Suppressor macrophage (primary cell): ENCODE measurements at regions not wholly inside any gene's neighbourhood (a gene's known extent, or its start where the extent isn't known, plus 50 kb on each side); places are given as distances from the start of the nearest gene placed in this dataset.
"Not testable (repeated sequence)": the region's sequence is repeated elsewhere in the genome, so short reads cannot be mapped to it uniquely, and the experiment has no call there.

Experiments used
- DNase-seq, 4 experiments: peaks; one replicate each; pipeline ENCODE4 v3.0.0-alpha.2; 2020 to 2022

- DNase-seq: peak; percentile 75 to 90 (median 84)
Measured at GRCh38 chr19:34041925-34042521, 130.3 kb upstream of the LSM14A start.

GRCh38 chr19:34044021-34044420 lies 128.3 kb upstream of the LSM14A start:
- no peak for DNase-seq

GRCh38 chr19:34049944-34050343 lies 122.4 kb upstream of the LSM14A start:
- no peak for DNase-seq

DNA sequence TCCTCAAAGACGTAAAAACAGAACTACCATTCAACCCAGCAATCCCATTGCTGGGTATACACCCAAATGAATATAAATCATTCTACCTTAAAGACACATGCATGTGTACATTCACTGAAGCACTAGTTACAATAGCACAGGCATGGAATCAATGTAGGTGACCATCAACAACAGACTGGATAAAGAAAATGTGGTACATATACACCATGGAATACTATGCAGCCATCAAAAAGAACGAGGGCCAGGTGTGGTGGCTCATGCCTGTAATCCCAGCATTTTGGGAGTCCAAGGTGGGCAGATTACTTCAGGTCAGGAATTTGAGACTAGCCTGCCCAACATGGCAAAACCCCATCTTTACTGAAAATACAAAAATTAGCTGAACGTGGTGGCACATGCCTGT lies 121.9 kb upstream of the LSM14A start:
- DNase-seq: not testable (repeated sequence)

- no peak for DNase-seq
Measured at GRCh38 chr19:34051255-34051654, 121.0 kb upstream of the LSM14A start.

- no peak for DNase-seq
Measured at GRCh38 chr19:34057155-34057554, 115.1 kb upstream of the LSM14A start.

- no peak for DNase-seq
Measured at GRCh38 chr19:34066007-34066643, 106.2 kb upstream of the LSM14A start.

DNA sequence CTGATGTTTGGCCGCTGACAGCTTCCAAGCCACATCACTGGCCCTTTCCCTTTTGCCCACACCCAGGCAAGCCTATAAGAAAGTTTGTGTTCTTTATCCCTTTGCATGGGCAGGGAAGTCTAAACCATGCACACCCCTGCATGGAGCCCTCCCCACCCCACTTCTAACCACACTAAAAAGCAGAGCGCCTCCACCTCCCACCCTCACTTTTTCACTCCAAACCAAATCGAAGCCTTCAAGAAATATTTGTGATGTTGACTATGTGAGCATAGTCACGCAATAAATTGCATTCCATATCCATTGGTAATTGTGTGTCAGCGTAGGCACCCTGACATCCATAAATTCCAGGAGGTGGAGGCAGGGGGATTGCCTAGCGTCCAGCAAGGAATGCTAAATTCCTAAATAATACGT lies 104.4 kb upstream of the LSM14A start:
- DNase-seq: no peak

GRCh38 chr19:34075661-34076091 lies 96.6 kb upstream of the LSM14A start:
- DNase-seq: peak in 2 of 4 experiments; percentile 8 to 18

GRCh38 chr19:34082289-34083077 lies 89.8 kb upstream of the LSM14A start:
- DNase-seq: no peak

- DNase-seq: no peak
Measured at GRCh38 chr19:34084396-34085145, 87.7 kb upstream of the LSM14A start.

DNA sequence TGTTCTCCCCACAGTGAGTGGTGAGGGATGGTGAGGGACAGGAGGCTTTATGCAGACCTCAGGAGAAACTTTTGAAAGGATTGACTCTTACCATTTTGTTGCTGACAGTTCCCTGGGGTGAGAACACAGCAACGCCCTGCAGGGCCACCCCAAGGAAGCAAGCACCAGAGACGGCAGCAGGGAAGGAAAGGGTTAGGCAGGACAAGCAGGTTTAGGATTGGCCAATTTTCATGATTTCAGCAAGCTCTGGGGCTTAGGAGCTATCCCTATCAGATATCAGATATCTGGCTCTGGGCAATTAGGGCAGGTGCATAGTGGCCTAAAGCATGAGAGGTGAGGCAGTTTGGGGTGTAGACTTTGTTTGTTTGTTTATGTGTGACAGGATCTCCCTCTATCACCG lies 87.0 kb upstream of the LSM14A start:
- DNase-seq: no peak

- no peak for DNase-seq
Measured at GRCh38 chr19:34088292-34088691, 84.0 kb upstream of the LSM14A start.

DNA sequence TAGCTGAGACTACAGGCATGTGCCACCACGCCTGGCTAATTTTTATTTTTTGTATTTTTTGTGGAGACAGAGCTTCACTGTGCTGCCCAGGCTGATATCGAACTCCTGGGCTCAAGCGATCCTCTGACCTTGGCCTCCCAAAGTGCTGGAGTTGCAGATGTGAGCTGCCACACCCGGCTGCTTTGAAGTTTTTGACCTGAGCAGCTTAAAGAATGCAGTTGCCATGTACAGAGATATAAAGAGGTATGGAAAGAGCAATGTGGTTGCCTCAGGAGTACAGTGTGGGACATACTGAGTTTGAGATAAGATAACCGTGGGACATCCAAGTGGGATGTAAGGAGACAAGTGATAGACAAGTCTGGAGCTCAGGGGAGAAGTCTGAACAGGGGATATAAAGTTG lies 82.7 kb upstream of the LSM14A start:
- no peak for DNase-seq

- no peak for DNase-seq
Measured at GRCh38 chr19:34094960-34095359, 77.3 kb upstream of the LSM14A start.

GRCh38 chr19:34095411-34095810 lies 76.9 kb upstream of the LSM14A start:
- not testable (repeated sequence) for DNase-seq

- DNase-seq: peak; percentile 28 to 72 (median 46)
Measured at GRCh38 chr19:34096020-34096915, 76.0 kb upstream of the LSM14A start.

DNA sequence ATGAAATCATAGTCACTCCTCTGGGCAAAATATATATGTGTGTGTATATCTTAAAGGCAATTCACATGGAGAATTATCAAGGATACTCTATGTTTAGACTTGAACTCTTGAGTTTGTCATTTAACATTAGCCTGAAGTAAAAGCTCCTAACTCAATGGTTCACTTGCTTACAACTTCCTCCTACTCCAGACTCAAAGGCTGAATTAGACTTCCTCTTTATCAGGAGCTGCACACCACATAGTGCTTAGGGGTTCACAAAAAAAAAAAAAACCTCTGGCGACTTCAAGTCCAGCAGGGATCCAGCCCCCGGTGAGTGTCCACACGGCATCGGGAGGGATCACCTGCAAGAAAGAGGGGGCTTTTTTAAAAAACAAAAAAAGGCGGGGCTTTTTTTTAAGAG lies 68.2 kb upstream of the LSM14A start:
- peak; percentile 19 to 80 (median 62) for DNase-seq

GRCh38 chr19:34104557-34104956 lies 67.7 kb upstream of the LSM14A start:
- DNase-seq: peak in 2 of 4 experiments; percentile 6 to 17

DNA sequence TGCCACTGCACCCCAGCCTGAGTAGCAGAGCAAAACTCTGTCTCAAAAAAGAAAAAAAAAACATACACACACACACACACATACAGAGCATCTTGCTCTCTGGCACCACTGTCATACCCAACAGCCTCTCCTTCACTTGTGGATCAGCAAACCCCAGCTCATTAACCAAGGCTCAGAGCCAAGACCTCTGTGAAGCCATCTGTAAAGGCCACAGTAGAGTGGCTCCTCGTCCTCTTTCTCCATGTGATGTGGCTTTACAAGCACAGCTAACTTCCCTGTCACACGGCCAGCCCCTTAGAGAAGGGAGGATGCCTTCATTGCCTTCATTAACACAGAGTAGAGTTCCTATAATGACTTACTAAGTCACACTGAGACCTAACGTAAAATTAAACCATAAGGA lies 62.7 kb upstream of the LSM14A start:
- no peak for DNase-seq

GRCh38 chr19:34118879-34119748 lies 53.2 kb upstream of the LSM14A start:
- DNase-seq: no peak
